IMR-90 (cell line): ENCODE measurements at regions not wholly inside any gene's neighbourhood (a gene's known extent, or its start where the extent isn't known, plus 50 kb on each side); places are given as distances from the start of the nearest gene placed in this dataset.

Experiments
- ATAC-seq: fragments of 200-7000 bp; cut with Tn5 transposase; 2 replicates; pipeline ENCODE4 v1.9.1; 2020; ENCODE audit warnings: low read depth, mild to moderate bottlenecking, moderate library complexity
- BruUV-seq: library from RNA; stranded (reverse); fragments of 400-500 nt; replicated peaks from 2 replicates; lab custom pipeline; 2021; lab: Mats Ljungman, UMichigan
- CTCF ChIA-PET: fragments of 300-600 bp; formaldehyde crosslinking; extraction: SDS; loops from one replicate; lab custom pipeline; 2021; ENCODE audit warnings: antibody characterized with exemption; lab: Yijun Ruan, JAX
- POLR2A ChIA-PET: fragments of 300-600 bp; sonication (Branson Sonifier 250); formaldehyde crosslinking; loops from one replicate; lab custom pipeline; 2022; ENCODE audit warnings: antibody characterized with exemption; ENCODE audit not compliant: unreplicated experiment; lab: Charles Lee
- DNase-seq: peaks from one replicate; pipeline ENCODE4 v3.0.0; 2013
- H2AFZ ChIP-seq: replicated peaks from 2 replicates; pipeline ENCODE3; 2013; ENCODE audit warnings: low read length, mild to moderate bottlenecking; ENCODE audit not compliant: poor library complexity
- H2AK5ac ChIP-seq: 2 replicates; pipeline ENCODE4 v1.6.1; 2013; ENCODE audit warnings: low read depth, low read length, inconsistent platforms
- H2AK9ac ChIP-seq: replicated peaks from 2 replicates; pipeline ENCODE3; 2013; ENCODE audit warnings: mild to moderate bottlenecking, low read depth, low read length, moderate library complexity; ENCODE audit not compliant: poor library complexity
- H2BK120ac ChIP-seq: 2 replicates; pipeline ENCODE4 v1.6.1; 2013; ENCODE audit warnings: low read depth, low read length, inconsistent platforms
- H2BK15ac ChIP-seq: 3 replicates; pipeline ENCODE4 v1.6.1; 2013; ENCODE audit warnings: low read depth, low read length, inconsistent platforms
- H2BK20ac ChIP-seq: 2 replicates; pipeline ENCODE4 v1.6.1; 2013; ENCODE audit warnings: low read depth, mild to moderate bottlenecking, inconsistent platforms, low read length, moderate library complexity
- H2BK5ac ChIP-seq: 2 replicates; pipeline ENCODE4 v1.6.1; 2013; ENCODE audit warnings: mild to moderate bottlenecking, low read depth, low read length, inconsistent platforms; ENCODE audit not compliant: poor library complexity, severe bottlenecking
- H3K14ac ChIP-seq: replicated peaks from 2 replicates; pipeline ENCODE4 v1.6.1; 2013; ENCODE audit warnings: low read depth, low read length, inconsistent platforms
- H3K18ac ChIP-seq: 2 replicates; pipeline ENCODE4 v1.6.1; 2013; ENCODE audit warnings: low read depth, low read length, control low read depth
- H3K23ac ChIP-seq: 2 replicates; pipeline ENCODE4 v1.6.1; 2013; ENCODE audit warnings: low read depth, low read length, inconsistent platforms
- H3K27ac ChIP-seq: 2 replicates; pipeline ENCODE4 v1.5.1; 2013; ENCODE audit warnings: mild to moderate bottlenecking, control low read depth, low read length; ENCODE audit not compliant: insufficient read depth
- H3K27me3 ChIP-seq: 2 replicates; pipeline ENCODE4 v1.6.1; 2013; ENCODE audit warnings: low read length; ENCODE audit not compliant: control insufficient read depth, insufficient read depth
- H3K36me3 ChIP-seq: 2 replicates; pipeline ENCODE4 v1.6.1; 2013; ENCODE audit warnings: low read length, mixed read lengths; ENCODE audit not compliant: control insufficient read depth, insufficient read depth
- H3K4ac ChIP-seq: 2 replicates; pipeline ENCODE4 v1.6.1; 2013; ENCODE audit warnings: low read depth, low read length, inconsistent platforms
- H3K4me1 ChIP-seq: 2 replicates; pipeline ENCODE4 v1.6.1; 2013; ENCODE audit warnings: low read length, mixed read lengths; ENCODE audit not compliant: control insufficient read depth, insufficient read depth
- H3K4me2 ChIP-seq: 2 replicates; pipeline ENCODE4 v1.6.1; 2013; ENCODE audit warnings: low read depth, mild to moderate bottlenecking, control low read depth, low read length, moderate library complexity
- H3K4me3 ChIP-seq: 2 replicates; pipeline ENCODE4 v1.5.1; 2013; ENCODE audit warnings: low read depth, mild to moderate bottlenecking, control low read depth, low read length, moderate library complexity; ENCODE audit not compliant: insufficient read depth
- H3K56ac ChIP-seq: 2 replicates; pipeline ENCODE4 v1.6.1; 2013; ENCODE audit warnings: low read length, inconsistent platforms; ENCODE audit not compliant: insufficient read depth; ENCODE audit errors: extremely low read depth
- H3K79me1 ChIP-seq, 2 experiments: 2 replicates each; pipeline ENCODE4 v1.6.1; 2013; ENCODE audit warnings: low read length in 2 of 2, inconsistent platforms in 1 of 2, low read depth in 1 of 2
- H3K9ac ChIP-seq: 2 replicates; pipeline ENCODE4 v1.6.1; 2013; ENCODE audit warnings: low read depth, low read length, control low read depth
- H3K9me1 ChIP-seq: 2 replicates; pipeline ENCODE4 v1.6.1; 2013; ENCODE audit warnings: low read length, inconsistent platforms; ENCODE audit not compliant: insufficient read depth
- H3K9me3 ChIP-seq: 2 replicates; pipeline ENCODE4 v1.6.1; 2013; ENCODE audit warnings: low read length; ENCODE audit not compliant: control insufficient read depth, insufficient read depth
- H4K20me1 ChIP-seq: 2 replicates; pipeline ENCODE4 v1.6.1; 2013; ENCODE audit warnings: low read length, inconsistent platforms; ENCODE audit not compliant: insufficient read depth
- H4K5ac ChIP-seq: 2 replicates; pipeline ENCODE4 v1.6.1; 2013; ENCODE audit warnings: mild to moderate bottlenecking, low read depth, low read length, control low read depth
- H4K8ac ChIP-seq, 2 experiments: 2 replicates each; pipeline ENCODE4 v1.6.1; 2013; ENCODE audit warnings: low read depth in 2 of 2, low read length in 2 of 2, control low read depth in 1 of 2, inconsistent platforms in 1 of 2
- H4K91ac ChIP-seq: 2 replicates; pipeline ENCODE4 v1.6.1; 2013; ENCODE audit warnings: low read depth, low read length, inconsistent platforms; ENCODE audit not compliant: insufficient read depth
- BHLHE40 ChIP-seq: fragments of 150-350 bp; IDR thresholded peaks from 2 replicates; pipeline ENCODE4 v1.6.1; 2016; ENCODE audit warnings: mild to moderate bottlenecking, low read depth, low read length
- CEBPB ChIP-seq: IDR thresholded peaks from 2 replicates; pipeline ENCODE4 v1.6.1; 2012; ENCODE audit warnings: low read depth, low read length, improper control_type of control experiment
- CHD1 ChIP-seq: IDR thresholded peaks from 2 replicates; pipeline ENCODE4 v1.6.1; 2012; ENCODE audit warnings: low read depth, low read length, improper control_type of control experiment
- CTCF ChIP-seq: conservative IDR thresholded peaks from 2 replicates; pipeline ENCODE4 v1.5.1; 2012; ENCODE audit warnings: mild to moderate bottlenecking, low read depth, low read length, improper control_type of control experiment
- FOS ChIP-seq: fragments of 150-350 bp; IDR thresholded peaks from 2 replicates; pipeline ENCODE4 v1.6.1; 2016; ENCODE audit warnings: low read depth, low read length
- MAFK ChIP-seq: IDR thresholded peaks from 2 replicates; pipeline ENCODE4 v1.6.1; 2012; ENCODE audit warnings: low read depth, low read length, improper control_type of control experiment
- MAZ ChIP-seq: IDR thresholded peaks from 2 replicates; pipeline ENCODE4 v1.6.1; 2012; ENCODE audit warnings: low read depth, mild to moderate bottlenecking, low read length, improper control_type of control experiment, moderate library complexity, borderline replicate concordance
- MXI1 ChIP-seq: IDR thresholded peaks from 2 replicates; pipeline ENCODE4 v1.6.1; 2012; ENCODE audit warnings: low read depth, mild to moderate bottlenecking, low read length, moderate library complexity, borderline replicate concordance
- NFE2L2 ChIP-seq: fragments of 150-350 bp; IDR thresholded peaks from 2 replicates; pipeline ENCODE4 v1.6.1; 2016; ENCODE audit warnings: low read depth, mild to moderate bottlenecking, low read length
- POLR2A ChIP-seq: IDR thresholded peaks from 2 replicates; pipeline ENCODE4 v1.6.1; 2012; ENCODE audit warnings: mild to moderate bottlenecking, low read depth, low read length
- RAD21 ChIP-seq: IDR thresholded peaks from 2 replicates; pipeline ENCODE4 v1.6.1; 2012; ENCODE audit warnings: low read length, improper control_type of control experiment
- RCOR1 ChIP-seq: IDR thresholded peaks from 2 replicates; pipeline ENCODE4 v1.6.1; 2012; ENCODE audit warnings: mild to moderate bottlenecking, low read length, improper control_type of control experiment; ENCODE audit not compliant: insufficient replicate concordance
- RFX5 ChIP-seq: IDR thresholded peaks from 2 replicates; pipeline ENCODE4 v1.8.0; 2012; ENCODE audit warnings: low read depth, mild to moderate bottlenecking, low read length, moderate library complexity
- SMC3 ChIP-seq: fragments of 150-350 bp; IDR thresholded peaks from 2 replicates; pipeline ENCODE4 v1.6.1; 2016; ENCODE audit warnings: low read depth, mild to moderate bottlenecking, antibody characterized with exemption, low read length, moderate library complexity
- USF2 ChIP-seq: fragments of 150-350 bp; IDR thresholded peaks from 2 replicates; pipeline ENCODE4 v1.6.1; 2017; ENCODE audit warnings: mild to moderate bottlenecking, antibody characterized with exemption, low read length, low read depth
- WGBS, 2 experiments: methylation state at CpG; one replicate each; pipeline versions ENCODE4 v1.1.5 to v1.1.7; 2013; ENCODE audit warnings: missing lambda C conversion rate in 2 of 2; ENCODE audit not compliant: insufficient read length in 1 of 2; ENCODE audit errors: extremely low coverage in 2 of 2; 5-methylcytosine and 5-hydroxymethylcytosine counted together
- dilution Hi-C: fragments of 300-500 bp; cut with HindIII; formaldehyde crosslinking; loops from one replicate; pipeline ENCODE4 v1.14.3; 2018; ENCODE audit warnings: low sequenced_read_pairs; ENCODE audit not compliant: unreplicated experiment
- in situ Hi-C: fragments of 300-500 bp; cut with MboI; formaldehyde crosslinking; loops from 3 replicates; pipeline ENCODE4 v1.14.3; 2019; ENCODE audit warnings: low sequenced_read_pairs, inconsistent platforms, mixed read lengths
- intact Hi-C: fragments of 100-400 bp; cut with micrococcal nuclease; formaldehyde crosslinking; loops from 2 replicates; pipeline ENCODE4 v1.10.0; 2022

GRCh38 chr17:69975808-69976207 is 99.2 kb upstream of the KCNJ16 start:
- H3K56ac ChIP-seq: no peak overlapping the region
- H4K5ac ChIP-seq: no peak overlapping the region
- in situ Hi-C loops (no loop called here), dilution Hi-C loops (no loop called here), intact Hi-C loops (no loop called here)
- H4K8ac ChIP-seq: no peak overlapping the region
- H3K27ac ChIP-seq: no peak overlapping the region
- H3K4me2 ChIP-seq: no peak overlapping the region
- no peak overlapping the region for H3K14ac ChIP-seq
- peaks cover 6% of the 10 kb centered on the region for H3K9me3 ChIP-seq
- H4K20me1 ChIP-seq: no peaks in the 10 kb centered on the region
- TF ChIP-seq CHD1: no peak
- TF ChIP-seq CEBPB: no peak
- TF ChIP-seq POLR2A: no peak
- no peak for TF ChIP-seq NFE2L2
- TF ChIP-seq RFX5: no peak
- TF ChIP-seq BHLHE40: no peak
- TF ChIP-seq MAZ: no peak
- no peak for TF ChIP-seq CTCF
- TF ChIP-seq USF2: no peak
- no peak for TF ChIP-seq MXI1
- TF ChIP-seq MAFK: no peak
- no peak for TF ChIP-seq RCOR1
- no peak for TF ChIP-seq FOS
- TF ChIP-seq RAD21: no peak
- TF ChIP-seq SMC3: no peak
- ChIA-PET POLR2A (no interaction called here), CTCF (no interaction called here)
- no peak overlapping the region for H3K9ac ChIP-seq
- BruUV-seq: no TSS peak
- no peak overlapping the region for H2BK5ac ChIP-seq
- H2AFZ ChIP-seq: no peak overlapping the region
- no peak overlapping the region for H3K4me3 ChIP-seq
- H3K27me3 ChIP-seq: no peaks in the 10 kb centered on the region
- no peak overlapping the region for H4K91ac ChIP-seq
- H2BK15ac ChIP-seq: no peak overlapping the region
- no peak overlapping the region for H2BK20ac ChIP-seq
- H3K4me1 ChIP-seq: peaks cover 3% of the 10 kb centered on the region; the same call in 1 of the 2 replicates
- no peak overlapping the region for H3K18ac ChIP-seq
- DNase-seq: no peak
- no peaks in the 10 kb centered on the region for H3K9me1 ChIP-seq
- H3K79me1 ChIP-seq: no peaks in the 10 kb centered on the region
- H2AK9ac ChIP-seq: no peak overlapping the region
- no peaks in the 10 kb centered on the region for H3K36me3 ChIP-seq
- no peak overlapping the region for H2BK120ac ChIP-seq
- no peak overlapping the region for H3K23ac ChIP-seq
- no CpG with 5 or more reads among the region's 1 CpG for WGBS, 2 experiments
- no peak for ATAC-seq
- H2AK5ac ChIP-seq: no peak overlapping the region
- no peak overlapping the region for H3K4ac ChIP-seq
